ENCODE measurements at regions not wholly inside any gene's neighbourhood (a gene's known extent, or its start where the extent isn't known, plus 50 kb on each side); places are given as distances from the start of the nearest gene placed in this dataset.

DNA sequence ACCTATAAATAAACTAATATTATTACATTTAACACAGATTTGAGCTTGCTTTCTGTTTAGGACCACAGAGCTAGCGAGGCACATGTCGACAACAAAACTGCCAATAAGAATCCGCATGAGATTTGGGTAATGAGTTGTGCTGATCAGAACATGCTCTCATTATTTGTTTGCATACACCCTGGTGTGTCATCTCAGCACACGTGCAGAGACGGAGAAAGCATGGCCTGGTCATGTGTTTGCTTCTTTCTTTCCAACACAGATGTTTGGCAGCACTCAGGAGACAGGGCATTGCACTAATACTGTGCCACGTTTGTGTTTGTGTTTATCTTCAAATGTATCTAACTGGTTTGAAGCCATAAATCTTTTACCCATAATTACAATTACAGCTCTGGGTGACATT is 364.8 kb downstream of the ARAP2 start:
- H3K9me2 ChIP-seq (replicated peaks; ENCODE audit: insufficient read depth): no peaks in the 10 kb centered on the region
- WGBS (ENCODE audit: low lambda C conversion rate, missing lambda C conversion rate): 80% methylated on average over 6 of the region's 6 CpGs
- no peaks in the 10 kb centered on the region for H3K4me1 ChIP-seq (ENCODE audit: insufficient read depth)
- H3K27ac ChIP-seq: no peak overlapping the region
- no peaks in the 10 kb centered on the region for H4K20me1 ChIP-seq (ENCODE audit: insufficient read depth, poor library complexity, severe bottlenecking)
- no peaks in the 10 kb centered on the region for H3K79me2 ChIP-seq
- H3K4me3 ChIP-seq: no peak overlapping the region
- H3K36me3 ChIP-seq (replicated peaks; ENCODE audit: insufficient read depth, low read depth): no peaks in the 10 kb centered on the region
- TF ChIP-seq EZH2 (IDR thresholded peaks at IDR 0.05; ENCODE audit: borderline replicate concordance): no peak
- no peak for TF ChIP-seq EZH2phosphoT487 (IDR thresholded peaks at IDR 0.05; ENCODE audit: low read depth, severe bottlenecking, unreplicated experiment)
- TF ChIP-seq, protein P1, sequence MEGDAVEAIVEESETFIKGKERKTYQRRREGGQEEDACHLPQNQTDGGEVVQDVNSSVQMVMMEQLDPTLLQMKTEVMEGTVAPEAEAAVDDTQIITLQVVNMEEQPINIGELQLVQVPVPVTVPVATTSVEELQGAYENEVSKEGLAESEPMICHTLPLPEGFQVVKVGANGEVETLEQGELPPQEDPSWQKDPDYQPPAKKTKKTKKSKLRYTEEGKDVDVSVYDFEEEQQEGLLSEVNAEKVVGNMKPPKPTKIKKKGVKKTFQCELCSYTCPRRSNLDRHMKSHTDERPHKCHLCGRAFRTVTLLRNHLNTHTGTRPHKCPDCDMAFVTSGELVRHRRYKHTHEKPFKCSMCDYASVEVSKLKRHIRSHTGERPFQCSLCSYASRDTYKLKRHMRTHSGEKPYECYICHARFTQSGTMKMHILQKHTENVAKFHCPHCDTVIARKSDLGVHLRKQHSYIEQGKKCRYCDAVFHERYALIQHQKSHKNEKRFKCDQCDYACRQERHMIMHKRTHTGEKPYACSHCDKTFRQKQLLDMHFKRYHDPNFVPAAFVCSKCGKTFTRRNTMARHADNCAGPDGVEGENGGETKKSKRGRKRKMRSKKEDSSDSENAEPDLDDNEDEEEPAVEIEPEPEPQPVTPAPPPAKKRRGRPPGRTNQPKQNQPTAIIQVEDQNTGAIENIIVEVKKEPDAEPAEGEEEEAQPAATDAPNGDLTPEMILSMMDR (IDR thresholded peaks at IDR 0.05; ENCODE audit: poor library complexity): no peak
- no peaks in the 10 kb centered on the region for H3K27me3 ChIP-seq
- no peaks in the 10 kb centered on the region for H3K9me3 ChIP-seq (ENCODE audit: low read depth)
- no peak overlapping the region for H2AFZ ChIP-seq
- no peak for DNase-seq (ENCODE audit: low spot score)
- no peak overlapping the region for H3K4me2 ChIP-seq

DNA sequence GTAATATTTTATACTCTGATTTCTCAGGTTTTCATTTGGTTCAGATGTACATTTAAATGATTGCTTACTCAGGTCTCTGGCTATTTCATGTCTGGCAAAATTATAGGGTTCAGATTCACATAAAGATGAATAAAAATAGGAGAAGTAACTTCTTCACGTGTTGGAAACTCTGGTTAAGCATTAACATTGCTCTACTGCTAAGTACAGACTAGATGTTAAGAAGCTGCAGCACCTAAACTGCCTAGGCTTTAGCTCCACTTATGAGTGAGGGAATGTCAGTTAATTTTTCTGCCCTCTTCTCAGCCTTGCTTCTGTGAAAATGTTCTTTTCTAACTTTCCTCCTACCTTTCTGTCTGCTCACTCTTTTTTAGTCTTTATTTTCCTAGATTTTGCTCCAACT is 361.2 kb downstream of the ARAP2 start:
- no peaks in the 10 kb centered on the region for H3K4me1 ChIP-seq (ENCODE audit: insufficient read depth)
- no peaks in the 10 kb centered on the region for H3K9me3 ChIP-seq (ENCODE audit: low read depth)
- H3K4me3 ChIP-seq: no peak overlapping the region
- WGBS (ENCODE audit: low lambda C conversion rate, missing lambda C conversion rate): 31% methylated on average over 1 of the region's 1 CpG
- H3K79me2 ChIP-seq: no peaks in the 10 kb centered on the region
- no peak overlapping the region for H3K4me2 ChIP-seq
- no peak overlapping the region for H3K27ac ChIP-seq
- H3K36me3 ChIP-seq (replicated peaks; ENCODE audit: insufficient read depth, low read depth): no peaks in the 10 kb centered on the region
- H3K9me2 ChIP-seq (replicated peaks; ENCODE audit: insufficient read depth): no peaks in the 10 kb centered on the region
- H2AFZ ChIP-seq: no peak overlapping the region
- no peak for DNase-seq (ENCODE audit: low spot score)
- H4K20me1 ChIP-seq (ENCODE audit: insufficient read depth, poor library complexity, severe bottlenecking): no peaks in the 10 kb centered on the region
- no peaks in the 10 kb centered on the region for H3K27me3 ChIP-seq
- no peak for TF ChIP-seq EZH2 (IDR thresholded peaks at IDR 0.05; ENCODE audit: borderline replicate concordance)
- TF ChIP-seq, protein P1 (IDR thresholded peaks at IDR 0.05; ENCODE audit: poor library complexity): no peak
- TF ChIP-seq EZH2phosphoT487 (IDR thresholded peaks at IDR 0.05; ENCODE audit: low read depth, severe bottlenecking, unreplicated experiment): no peak

DNA sequence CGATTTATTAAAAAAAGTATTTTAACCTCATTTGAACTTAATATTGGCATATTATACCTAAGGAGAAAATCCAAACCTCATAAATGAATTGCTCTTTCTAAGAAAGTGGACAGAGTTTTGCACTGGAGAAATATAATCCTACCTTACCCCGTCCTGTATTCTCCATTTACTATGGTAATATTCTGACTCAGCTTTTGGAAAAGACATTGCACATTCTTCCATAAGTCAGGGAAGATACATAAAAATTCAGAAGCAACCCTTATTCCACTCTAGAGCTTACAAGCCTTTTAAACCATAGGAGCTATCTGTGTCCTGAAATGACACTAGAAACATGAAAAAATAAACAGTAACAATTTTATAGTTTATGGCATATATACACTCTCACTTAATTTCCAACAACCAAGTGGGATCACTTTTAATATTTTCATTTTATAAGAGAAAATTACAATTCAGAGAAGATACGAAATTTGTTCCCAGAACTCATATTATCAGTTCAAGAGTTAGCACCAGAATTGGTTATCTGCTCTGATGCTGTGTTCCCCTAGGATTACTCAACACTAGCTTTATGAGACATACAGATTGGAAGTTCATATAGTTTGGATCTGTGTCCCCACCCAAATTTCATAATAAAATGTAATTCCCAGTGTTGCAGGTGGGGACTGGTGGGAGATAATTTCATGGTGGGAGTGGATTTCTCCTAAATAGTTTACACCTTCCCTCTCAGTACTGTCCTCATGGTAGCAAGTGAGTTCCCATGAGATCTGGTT is 359.4 kb downstream of the ARAP2 start:
- Histone ChIP-seq H3K4me1 (ENCODE audit: insufficient read depth) (no peaks in the 10 kb centered on the region), H3K4me3 (no peak overlapping the region), H4K20me1 (ENCODE audit: insufficient read depth, poor library complexity, severe bottlenecking) (no peaks in the 10 kb centered on the region), H3K4me2 (no peak overlapping the region), H3K9me3 (ENCODE audit: low read depth) (no peaks in the 10 kb centered on the region), H3K9me2 (replicated peaks; ENCODE audit: insufficient read depth) (no peaks in the 10 kb centered on the region), H2AFZ (no peak overlapping the region), H3K27me3 (no peaks in the 10 kb centered on the region), H3K36me3 (replicated peaks; ENCODE audit: insufficient read depth, low read depth) (no peaks in the 10 kb centered on the region), H3K27ac (no peak overlapping the region), H3K79me2 (no peaks in the 10 kb centered on the region)
- no peak for DNase-seq (ENCODE audit: low spot score)
- 85% methylated on average over 3 of the region's 3 CpGs for WGBS (ENCODE audit: low lambda C conversion rate, missing lambda C conversion rate)
- TF ChIP-seq EZH2 (IDR thresholded peaks at IDR 0.05; ENCODE audit: borderline replicate concordance): no peak
- TF ChIP-seq, protein P1 (IDR thresholded peaks at IDR 0.05; ENCODE audit: poor library complexity): no peak
